ENCODE measurements at regions not wholly inside any gene's neighbourhood (a gene's known extent, or its start where the extent isn't known, plus 50 kb on each side); places are given as distances from the start of the nearest gene placed in this dataset.

DNA sequence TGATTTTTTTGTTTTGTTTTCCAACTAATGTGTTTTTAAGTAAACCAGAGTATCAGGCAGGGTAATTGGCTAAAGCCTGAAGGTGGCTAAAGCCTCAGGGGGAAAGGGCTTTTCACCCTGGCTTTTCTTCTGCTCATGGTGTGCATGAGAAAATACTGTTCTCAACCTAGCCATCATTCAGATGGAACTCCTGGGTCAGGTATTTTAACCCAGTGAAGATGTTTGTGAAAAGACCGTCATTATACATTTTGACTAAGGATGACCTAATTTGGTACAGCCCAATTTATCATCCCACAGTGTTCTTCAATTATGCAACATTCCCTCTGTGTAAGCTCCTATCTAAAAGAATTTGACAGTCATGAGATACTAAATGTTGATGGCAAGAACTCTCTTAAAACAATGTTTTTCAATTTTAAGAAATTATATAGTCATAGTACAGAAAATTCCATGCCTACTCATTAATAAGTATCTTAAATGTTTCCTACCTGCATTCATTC is 209.5 kb upstream of the TARS1 start:
- H3K4me3 ChIP-seq, result no peak overlapping the region
- 85 to 100% (median 91%) methylated on average over 1 of the region's 1 CpG for WGBS, 5 donors
- H3K4me1 ChIP-seq, result peaks cover 0 to 4% (median 0%) of the 10 kb centered on the region in 4 donors
- H3K36me3 ChIP-seq, result no peaks in the 10 kb centered on the region
- DNase-seq, result no peak
- TF ChIP-seq POLR2A (IDR thresholded peaks at IDR 0.05), result no peak
- TF ChIP-seq, protein P1, sequence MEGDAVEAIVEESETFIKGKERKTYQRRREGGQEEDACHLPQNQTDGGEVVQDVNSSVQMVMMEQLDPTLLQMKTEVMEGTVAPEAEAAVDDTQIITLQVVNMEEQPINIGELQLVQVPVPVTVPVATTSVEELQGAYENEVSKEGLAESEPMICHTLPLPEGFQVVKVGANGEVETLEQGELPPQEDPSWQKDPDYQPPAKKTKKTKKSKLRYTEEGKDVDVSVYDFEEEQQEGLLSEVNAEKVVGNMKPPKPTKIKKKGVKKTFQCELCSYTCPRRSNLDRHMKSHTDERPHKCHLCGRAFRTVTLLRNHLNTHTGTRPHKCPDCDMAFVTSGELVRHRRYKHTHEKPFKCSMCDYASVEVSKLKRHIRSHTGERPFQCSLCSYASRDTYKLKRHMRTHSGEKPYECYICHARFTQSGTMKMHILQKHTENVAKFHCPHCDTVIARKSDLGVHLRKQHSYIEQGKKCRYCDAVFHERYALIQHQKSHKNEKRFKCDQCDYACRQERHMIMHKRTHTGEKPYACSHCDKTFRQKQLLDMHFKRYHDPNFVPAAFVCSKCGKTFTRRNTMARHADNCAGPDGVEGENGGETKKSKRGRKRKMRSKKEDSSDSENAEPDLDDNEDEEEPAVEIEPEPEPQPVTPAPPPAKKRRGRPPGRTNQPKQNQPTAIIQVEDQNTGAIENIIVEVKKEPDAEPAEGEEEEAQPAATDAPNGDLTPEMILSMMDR (IDR thresholded peaks at IDR 0.05), result no peak
- TF ChIP-seq POLR2AphosphoS5 (IDR thresholded peaks at IDR 0.05), result no peak
- TF ChIP-seq EP300 (IDR thresholded peaks at IDR 0.05), result no peak
- no peaks in the 10 kb centered on the region for H3K27me3 ChIP-seq
- peak overlapping the region in 1 of 5 donors; percentile 71 for H3K27ac ChIP-seq
- no peaks in the 10 kb centered on the region for H3K9me3 ChIP-seq
- intact Hi-C loops (cut with DNase I; ENCODE audit: low total_unique reads), result no loop called here

DNA sequence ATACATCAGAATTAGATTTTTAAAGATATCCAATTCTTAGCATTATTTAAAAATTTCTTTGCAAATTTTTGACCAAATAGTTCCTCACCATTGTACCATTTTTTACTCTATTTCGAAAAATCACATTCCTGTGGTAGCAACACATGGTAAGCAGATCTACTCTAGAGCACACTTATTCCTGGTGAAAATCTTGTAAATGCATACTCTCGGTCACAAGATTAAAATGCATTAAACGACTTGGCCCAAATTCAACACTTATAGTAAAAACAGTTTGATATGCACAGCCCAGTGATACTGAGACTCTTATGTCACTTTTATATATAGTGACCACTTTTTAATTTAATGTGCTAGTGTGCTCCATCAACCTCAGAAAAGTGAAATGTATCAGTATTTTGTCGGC is 208.8 kb upstream of the TARS1 start:
- peaks cover 0 to 4% (median 0%) of the 10 kb centered on the region in 4 donors for H3K4me1 ChIP-seq
- intact Hi-C loops (cut with DNase I; ENCODE audit: low total_unique reads), result no loop called here
- DNase-seq, result no peak
- no peaks in the 10 kb centered on the region for H3K27me3 ChIP-seq
- H3K36me3 ChIP-seq, result no peaks in the 10 kb centered on the region
- H3K9me3 ChIP-seq, result no peaks in the 10 kb centered on the region
- TF ChIP-seq POLR2A (IDR thresholded peaks at IDR 0.05) (no peak), EP300 (IDR thresholded peaks at IDR 0.05) (no peak), POLR2AphosphoS5 (IDR thresholded peaks at IDR 0.05) (no peak)
- TF ChIP-seq, protein P1 (IDR thresholded peaks at IDR 0.05), result no peak
- H3K27ac ChIP-seq, result no peak overlapping the region
- H3K4me3 ChIP-seq, result no peak overlapping the region
- 82 to 91% (median 84%) methylated on average over 4 of the region's 4 CpGs for WGBS, 5 donors

DNA sequence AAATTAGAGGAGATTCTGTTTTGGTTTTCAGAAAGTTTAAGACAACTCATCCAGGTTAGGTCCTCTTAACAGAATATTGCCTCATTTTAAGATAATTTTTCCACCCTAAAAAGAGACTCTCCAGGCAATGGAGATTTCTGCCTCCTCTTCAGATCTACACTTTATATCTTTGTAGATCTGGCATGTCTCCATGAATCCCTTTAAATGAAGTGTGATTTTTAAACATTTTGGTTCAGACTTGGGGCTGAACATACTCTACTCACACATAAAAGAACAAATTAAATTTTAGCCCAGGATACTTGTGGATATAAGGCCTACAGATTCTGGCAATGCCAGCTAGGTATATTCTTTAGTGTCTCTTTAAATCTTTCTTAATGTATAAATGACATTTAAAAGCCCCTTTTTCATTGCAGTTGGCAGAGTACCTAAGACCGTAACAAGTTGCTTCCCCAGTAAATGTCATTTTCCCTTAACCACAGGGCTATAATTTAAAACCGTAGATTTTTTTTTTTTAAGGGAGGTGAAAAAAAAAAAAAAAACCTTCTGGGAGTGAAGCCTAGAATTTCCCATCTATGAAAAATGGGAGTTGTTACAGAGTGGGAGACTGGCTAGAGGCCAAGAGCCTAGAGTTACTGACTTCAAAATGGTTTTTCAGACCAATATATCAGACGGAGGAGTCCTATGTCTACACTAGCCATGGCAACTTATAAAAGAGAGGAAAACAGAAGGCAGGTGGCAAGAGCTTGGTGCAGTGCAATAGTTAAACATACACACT is 207.8 kb upstream of the TARS1 start:
- 54 to 73% (median 70%) methylated on average over 3 of the region's 3 CpGs for WGBS, 5 donors
- Histone ChIP-seq H3K27me3 (no peaks in the 10 kb centered on the region), H3K9me3 (no peaks in the 10 kb centered on the region), H3K36me3 (no peaks in the 10 kb centered on the region), H3K4me1 (peaks cover 0 to 4% (median 0%) of the 10 kb centered on the region in 4 donors), H3K4me3 (no peak overlapping the region), H3K27ac (no peak overlapping the region)
- DNase-seq, result peak in 1 of 2 donors; percentile 78
- TF ChIP-seq POLR2A (IDR thresholded peaks at IDR 0.05), result no peak
- no peak for TF ChIP-seq EP300 (IDR thresholded peaks at IDR 0.05)
- intact Hi-C loops (cut with DNase I; ENCODE audit: low total_unique reads), result no loop called here

DNA sequence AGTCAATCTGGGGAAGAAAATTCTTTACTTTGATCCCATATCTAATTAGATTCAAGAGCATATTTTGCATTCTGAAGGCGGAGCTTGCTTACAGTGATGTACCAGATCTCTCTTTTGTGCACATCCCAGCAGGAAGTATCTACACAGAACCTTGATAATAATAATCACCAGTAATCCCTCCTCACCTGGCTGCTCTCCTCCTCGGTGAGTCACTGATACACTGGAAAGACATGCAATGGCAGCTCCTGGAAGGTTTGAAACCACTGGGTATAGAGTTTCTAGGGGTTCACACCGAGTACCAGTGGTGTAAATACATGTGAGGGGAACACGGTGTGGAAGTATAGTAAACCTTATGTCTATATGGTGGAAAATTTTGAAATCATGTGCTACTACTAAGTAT is 205.5 kb upstream of the TARS1 start:
- H3K4me3 ChIP-seq, result no peak overlapping the region
- no peaks in the 10 kb centered on the region for H3K27me3 ChIP-seq
- WGBS, 5 donors, result 89 to 93% (median 91%) methylated on average over 4 of the region's 4 CpGs
- H3K4me1 ChIP-seq, result no peaks in the 10 kb centered on the region
- DNase-seq, result no peak
- TF ChIP-seq POLR2A (IDR thresholded peaks at IDR 0.05), result no peak
- no peak for TF ChIP-seq EP300 (IDR thresholded peaks at IDR 0.05)
- TF ChIP-seq, protein P1 (IDR thresholded peaks at IDR 0.05), result no peak
- TF ChIP-seq POLR2AphosphoS5 (IDR thresholded peaks at IDR 0.05), result no peak
- intact Hi-C loops (cut with DNase I; ENCODE audit: low total_unique reads), result no loop called here
- H3K9me3 ChIP-seq, result no peaks in the 10 kb centered on the region
- H3K27ac ChIP-seq, result no peak overlapping the region
- H3K36me3 ChIP-seq, result no peaks in the 10 kb centered on the region

DNA sequence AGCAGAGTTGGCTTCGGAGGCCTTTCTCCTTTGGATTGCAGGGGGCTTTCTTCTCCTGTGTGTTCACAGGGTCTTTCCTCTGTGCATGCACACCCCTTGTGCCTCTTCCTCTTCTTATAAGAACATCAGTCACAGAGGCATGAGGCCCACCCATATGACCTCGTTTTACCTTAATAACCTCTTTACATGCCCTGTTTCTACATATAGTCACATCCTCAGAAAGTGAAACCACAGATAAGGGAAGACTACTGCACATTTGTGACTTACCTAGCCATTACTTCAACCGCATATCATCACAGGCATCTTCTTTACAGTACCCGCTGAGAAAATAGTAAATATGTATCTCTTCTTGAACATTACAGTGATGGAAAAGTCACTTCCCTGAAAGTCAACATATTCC is 204.9 kb upstream of the TARS1 start:
- Histone ChIP-seq H3K36me3 (no peaks in the 10 kb centered on the region), H3K4me3 (no peak overlapping the region), H3K4me1 (no peaks in the 10 kb centered on the region), H3K9me3 (no peaks in the 10 kb centered on the region), H3K27me3 (no peaks in the 10 kb centered on the region), H3K27ac (no peak overlapping the region)
- intact Hi-C loops (cut with DNase I; ENCODE audit: low total_unique reads), result no loop called here
- TF ChIP-seq POLR2AphosphoS5 (IDR thresholded peaks at IDR 0.05) (no peak), EP300 (IDR thresholded peaks at IDR 0.05) (no peak), POLR2A (IDR thresholded peaks at IDR 0.05) (no peak)
- TF ChIP-seq, protein P1 (IDR thresholded peaks at IDR 0.05), result no peak
- WGBS, 5 donors, result 82 to 84% (median 83%) methylated on average over 4 of the region's 4 CpGs
- peak in 1 of 2 donors; percentile 38 for DNase-seq

All from stomach (tissue), 8 donors.